SK-N-MC (cell line): ENCODE measurements at regions not wholly inside any gene's neighbourhood (a gene's known extent, or its start where the extent isn't known, plus 50 kb on each side); places are given as distances from the start of the nearest gene placed in this dataset.

ENCODE experiments used
- EZH2 ChIP-seq: fragments of 200-600 bp; sonication (generic); IDR thresholded peaks from one replicate; pipeline ENCODE4 v1.6.1; 2017; ENCODE audit warnings: antibody characterized with exemption
- POLR2AphosphoS5 ChIP-seq: IDR thresholded peaks from 2 replicates; pipeline ENCODE4 v1.6.1; 2012; ENCODE audit warnings: mild to moderate bottlenecking, low read depth, low read length, borderline replicate concordance

- TF ChIP-seq POLR2AphosphoS5 (no peak), EZH2 (no peak)
These were observed 1045.0 kb upstream of the DDX18 start for GRCh38 chr2:116769514-116769913.
